Stomach (tissue), 4 donors: ENCODE measurements at regions not wholly inside any gene's neighbourhood (a gene's known extent, or its start where the extent isn't known, plus 50 kb on each side); places are given as distances from the start of the nearest gene placed in this dataset.

Source experiments
- EP300 ChIP-seq: sonication (generic); formaldehyde crosslinking; IDR thresholded peaks from one replicate; pipeline ENCODE4 v1.6.1; 2017; ENCODE audit warnings: antibody characterized with exemption
- POLR2A ChIP-seq, 4 donors: fragments of 450-650 bp; IDR thresholded peaks; one replicate each; pipeline ENCODE4 v1.6.1; 2016; ENCODE audit warnings: antibody characterized with exemption in 4 of 4, control low read depth in 2 of 4, mild to moderate bottlenecking in 1 of 4, moderate library complexity in 1 of 4
- POLR2AphosphoS5 ChIP-seq, 3 donors: sonication (generic); formaldehyde crosslinking; IDR thresholded peaks; one replicate each; pipeline ENCODE4 v1.6.1; 2016; ENCODE audit warnings: antibody characterized with exemption in 3 of 3
- TF ChIP-seq, protein P1 (sequence below), 7 experiments: fragments of 450-650 bp in 4 of 7; fragments of 200-600 bp in 3 of 7; sonication (generic) in 3 of 7; IDR thresholded peaks; one replicate each; pipeline ENCODE4 v1.5.1; 2016 to 2019; ENCODE audit warnings: antibody characterized with exemption in 7 of 7, control low read depth in 2 of 7, mild to moderate bottlenecking in 1 of 7

DNA sequence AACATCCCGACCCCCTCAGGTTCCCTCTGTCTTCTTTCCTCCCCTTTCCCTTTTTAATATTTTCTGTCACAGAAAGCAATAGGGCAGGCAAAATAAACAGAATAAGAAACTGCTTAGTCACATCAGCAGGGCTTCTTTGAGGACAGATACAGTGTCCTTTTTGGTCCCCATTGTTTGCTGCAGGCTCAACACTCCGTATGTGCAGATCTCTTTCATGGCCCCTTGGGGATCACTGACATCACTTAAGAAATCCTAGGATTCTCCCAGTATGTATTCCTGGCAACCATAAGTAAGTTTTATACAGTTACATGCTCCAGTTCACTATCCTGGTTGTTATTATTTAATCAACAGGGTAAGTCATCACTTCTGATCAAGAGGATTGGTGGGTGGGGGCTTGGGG lies 448.0 kb downstream of the NKX6-1 start:
- TF ChIP-seq, protein P1, sequence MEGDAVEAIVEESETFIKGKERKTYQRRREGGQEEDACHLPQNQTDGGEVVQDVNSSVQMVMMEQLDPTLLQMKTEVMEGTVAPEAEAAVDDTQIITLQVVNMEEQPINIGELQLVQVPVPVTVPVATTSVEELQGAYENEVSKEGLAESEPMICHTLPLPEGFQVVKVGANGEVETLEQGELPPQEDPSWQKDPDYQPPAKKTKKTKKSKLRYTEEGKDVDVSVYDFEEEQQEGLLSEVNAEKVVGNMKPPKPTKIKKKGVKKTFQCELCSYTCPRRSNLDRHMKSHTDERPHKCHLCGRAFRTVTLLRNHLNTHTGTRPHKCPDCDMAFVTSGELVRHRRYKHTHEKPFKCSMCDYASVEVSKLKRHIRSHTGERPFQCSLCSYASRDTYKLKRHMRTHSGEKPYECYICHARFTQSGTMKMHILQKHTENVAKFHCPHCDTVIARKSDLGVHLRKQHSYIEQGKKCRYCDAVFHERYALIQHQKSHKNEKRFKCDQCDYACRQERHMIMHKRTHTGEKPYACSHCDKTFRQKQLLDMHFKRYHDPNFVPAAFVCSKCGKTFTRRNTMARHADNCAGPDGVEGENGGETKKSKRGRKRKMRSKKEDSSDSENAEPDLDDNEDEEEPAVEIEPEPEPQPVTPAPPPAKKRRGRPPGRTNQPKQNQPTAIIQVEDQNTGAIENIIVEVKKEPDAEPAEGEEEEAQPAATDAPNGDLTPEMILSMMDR (IDR thresholded peaks at IDR 0.05) = no peak
- TF ChIP-seq POLR2A (IDR thresholded peaks at IDR 0.05) = no peak
- TF ChIP-seq EP300 = no peak
- TF ChIP-seq POLR2AphosphoS5 (IDR thresholded peaks at IDR 0.05) = no peak
